IPS DF 6.9 (cell line): ENCODE measurements at regions not wholly inside any gene's neighbourhood (a gene's known extent, or its start where the extent isn't known, plus 50 kb on each side); places are given as distances from the start of the nearest gene placed in this dataset.
"Not testable (repeated sequence)": the region's sequence is repeated elsewhere in the genome, so short reads cannot be mapped to it uniquely, and the experiment has no call there.

Experiments used
- DNase-seq: peaks from one replicate; pipeline ENCODE4 v3.0.0-alpha.2; 2013; ENCODE audit warnings: low read depth, low spot score
- H3K27ac ChIP-seq: one replicate; pipeline ENCODE4 v1.5.1; 2013; ENCODE audit warnings: low read length, control low read depth
- H3K27me3 ChIP-seq: 2 replicates; pipeline ENCODE4 v1.6.1; 2013; ENCODE audit warnings: mild to moderate bottlenecking, low read length; ENCODE audit not compliant: control insufficient read depth, insufficient read depth
- H3K36me3 ChIP-seq: 2 replicates; pipeline ENCODE4 v1.6.1; 2013; ENCODE audit warnings: low read length; ENCODE audit not compliant: control insufficient read depth, insufficient read depth
- H3K4me1 ChIP-seq: 2 replicates; pipeline ENCODE4 v1.6.1; 2013; ENCODE audit warnings: low read length; ENCODE audit not compliant: control insufficient read depth, insufficient read depth
- H3K4me3 ChIP-seq: 2 replicates; pipeline ENCODE4 v1.5.1; 2013; ENCODE audit warnings: mild to moderate bottlenecking, low read length
- H3K9me3 ChIP-seq: 2 replicates; pipeline ENCODE4 v1.6.1; 2013; ENCODE audit warnings: low read length, inconsistent platforms; ENCODE audit not compliant: control insufficient read depth, insufficient read depth
- WGBS: extraction: QIAGEN DNeasy Blood & Tissue Kit; methylation state at CpG from one replicate; pipeline ENCODE4 v1.1.7; 2013; ENCODE audit warnings: mixed read lengths, missing lambda C conversion rate; ENCODE audit not compliant: insufficient read length, insufficient coverage; 5-methylcytosine and 5-hydroxymethylcytosine counted together

DNA sequence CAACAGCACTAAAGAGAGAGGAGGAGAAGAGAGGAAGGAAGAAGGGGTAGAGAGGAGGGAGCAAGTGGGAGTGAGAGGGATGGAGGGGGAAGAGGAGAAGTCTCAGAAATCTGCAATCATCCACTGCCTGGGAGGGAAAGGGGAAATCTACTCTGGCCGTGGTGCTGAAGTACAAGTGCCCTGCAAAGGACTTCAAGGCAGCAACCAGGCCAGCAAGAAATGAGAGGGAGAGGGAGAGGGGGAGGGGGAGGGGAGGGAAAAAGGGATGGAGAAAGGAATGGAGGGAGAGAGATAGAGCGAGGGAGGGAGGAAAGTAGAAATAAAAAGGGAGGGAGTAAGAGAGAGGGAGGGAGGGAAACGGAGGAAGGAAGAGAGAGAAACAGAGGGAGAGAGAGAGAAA is 130.8 kb upstream of the EEF2KMT start:
- Histone ChIP-seq H3K9me3 (no peaks in the 10 kb centered on the region), H3K27me3 (no peaks in the 10 kb centered on the region; the same call in 1 of the 2 replicates), H3K4me1 (0 out of 2 replicates have a peak, but pooled peaks cover 1% of the 10 kb centered on the region), H3K4me3 (no peak overlapping the region), H3K27ac (no peak overlapping the region), H3K36me3 (no peaks in the 10 kb centered on the region)
- 95% methylated on average over 2 of the region's 3 CpGs for WGBS
- no peak for DNase-seq

DNA sequence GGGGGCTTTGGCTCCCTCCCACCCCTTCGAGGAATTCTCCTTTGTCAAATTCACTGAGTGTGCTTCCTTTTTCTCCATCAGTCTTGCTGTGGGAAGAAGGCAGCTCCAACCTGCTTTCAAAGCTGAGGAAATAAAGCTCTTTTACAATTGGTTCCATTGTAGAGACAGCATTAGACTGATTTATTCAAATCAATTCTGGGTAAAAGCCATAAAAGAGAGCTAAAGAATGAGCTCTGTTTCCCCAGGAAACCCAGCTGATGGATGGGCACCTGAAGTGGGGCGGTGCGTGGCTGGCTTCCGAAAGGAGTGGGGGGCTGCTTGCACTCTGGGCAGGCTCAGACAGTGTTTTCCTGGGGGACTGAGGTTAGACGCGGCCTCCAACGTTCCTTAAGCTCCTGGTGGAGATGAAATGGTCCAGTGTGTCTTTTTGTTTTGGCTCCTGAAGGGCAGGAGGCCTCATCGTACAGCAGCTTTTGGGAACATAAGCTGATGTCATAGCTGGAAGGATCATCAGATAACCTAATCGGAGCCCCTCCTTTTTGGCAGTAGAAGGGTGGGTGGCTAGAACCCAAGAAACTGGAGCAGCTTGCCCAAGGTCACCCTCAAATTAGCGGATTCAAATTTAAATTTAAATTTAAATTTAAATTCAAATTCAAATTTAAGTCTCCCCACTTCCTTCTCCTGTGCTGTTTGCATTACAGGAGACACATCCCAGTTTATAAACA is 128.5 kb upstream of the EEF2KMT start:
- Histone ChIP-seq H3K36me3 (no peaks in the 10 kb centered on the region), H3K4me3 (no peak overlapping the region), H3K27me3 (no peaks in the 10 kb centered on the region), H3K27ac (no peak overlapping the region), H3K4me1 (0 out of 2 replicates have a peak, but pooled peaks cover 1% of the 10 kb centered on the region), H3K9me3 (no peaks in the 10 kb centered on the region)
- DNase-seq: no peak
- WGBS: no CpG with 5 or more reads among the region's 10 CpGs

DNA sequence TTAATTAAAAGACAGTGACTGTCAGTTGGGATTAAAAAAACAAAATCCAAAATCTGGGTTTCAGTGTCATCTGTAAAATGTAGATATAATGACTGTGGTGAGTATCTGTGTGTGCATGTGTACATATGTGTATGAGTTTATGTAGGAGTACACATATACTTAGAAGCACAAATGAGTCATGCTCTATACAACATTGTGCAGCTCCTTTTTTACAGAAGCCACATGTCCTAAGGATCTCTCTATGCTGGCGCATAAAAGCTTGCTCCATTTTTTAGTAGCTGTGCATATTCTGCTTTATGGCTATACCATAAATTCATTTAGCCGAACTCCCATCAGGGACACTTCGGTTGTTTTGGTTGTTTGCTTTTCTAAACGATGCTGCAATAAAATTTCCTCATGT is 125.2 kb upstream of the EEF2KMT start:
- 0 out of 2 replicates have a peak, but pooled peaks cover 1% of the 10 kb centered on the region for H3K4me1 ChIP-seq
- no peak overlapping the region for H3K4me3 ChIP-seq
- no CpG with 5 or more reads among the region's 4 CpGs for WGBS
- H3K27me3 ChIP-seq: no peaks in the 10 kb centered on the region
- H3K9me3 ChIP-seq: no peaks in the 10 kb centered on the region
- no peak for DNase-seq
- no peaks in the 10 kb centered on the region for H3K36me3 ChIP-seq
- no peak overlapping the region for H3K27ac ChIP-seq

DNA sequence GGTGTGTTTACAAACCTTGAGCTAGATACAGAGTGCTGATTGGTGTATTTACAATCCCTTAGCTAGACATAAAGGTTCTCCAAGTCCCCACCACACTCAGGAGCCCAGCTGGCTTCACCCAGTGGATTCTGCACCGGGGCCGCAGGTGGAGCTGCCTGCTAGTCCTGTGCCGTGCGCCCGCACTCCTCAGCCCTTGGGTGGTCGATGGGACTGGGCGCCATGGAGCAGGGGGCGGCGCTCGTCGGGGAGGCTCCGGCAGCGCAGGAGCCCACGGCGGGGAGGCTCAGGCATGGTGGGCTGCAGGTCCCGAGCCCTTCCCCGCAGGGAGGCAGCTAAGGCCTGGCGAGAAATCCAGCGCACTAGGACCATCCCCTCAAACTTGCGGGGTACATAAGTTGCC is 124.2 kb upstream of the EEF2KMT start:
- H3K36me3 ChIP-seq, H3K9me3 ChIP-seq, H3K4me1 ChIP-seq, H3K4me3 ChIP-seq, DNase-seq, H3K27ac ChIP-seq, H3K27me3 ChIP-seq: not testable (repeated sequence)
- WGBS: no CpG with 5 or more reads among the region's 20 CpGs

DNA sequence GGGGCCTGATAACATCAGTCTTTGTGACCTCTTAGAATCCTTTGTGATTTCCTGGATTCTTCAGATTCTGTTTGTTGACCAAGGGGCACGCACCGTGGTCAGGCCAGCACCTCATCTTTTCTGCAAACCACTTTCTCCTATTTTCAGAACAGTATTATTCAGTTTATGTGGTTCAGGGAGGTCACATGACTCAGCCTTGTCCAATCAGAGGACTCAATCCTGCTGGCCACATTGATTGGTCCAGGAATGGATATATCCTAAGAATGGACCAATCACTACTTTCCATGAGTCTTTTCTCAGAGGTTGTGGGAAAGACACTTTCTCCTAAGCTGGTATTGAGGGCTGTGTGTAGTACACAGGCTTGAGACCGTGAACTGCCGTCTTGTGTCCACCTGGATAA is 123.1 kb upstream of the EEF2KMT start:
- Histone ChIP-seq H3K9me3 (no peaks in the 10 kb centered on the region), H3K27ac (no peak overlapping the region), H3K36me3 (no peaks in the 10 kb centered on the region), H3K27me3 (peaks cover 2% of the 10 kb centered on the region; the same call in 1 of the 2 replicates), H3K4me3 (no peak overlapping the region), H3K4me1 (0 out of 2 replicates have a peak, but pooled peaks cover under 1% of the 10 kb centered on the region)
- no peak for DNase-seq
- WGBS: no CpG with 5 or more reads among the region's 4 CpGs

DNA sequence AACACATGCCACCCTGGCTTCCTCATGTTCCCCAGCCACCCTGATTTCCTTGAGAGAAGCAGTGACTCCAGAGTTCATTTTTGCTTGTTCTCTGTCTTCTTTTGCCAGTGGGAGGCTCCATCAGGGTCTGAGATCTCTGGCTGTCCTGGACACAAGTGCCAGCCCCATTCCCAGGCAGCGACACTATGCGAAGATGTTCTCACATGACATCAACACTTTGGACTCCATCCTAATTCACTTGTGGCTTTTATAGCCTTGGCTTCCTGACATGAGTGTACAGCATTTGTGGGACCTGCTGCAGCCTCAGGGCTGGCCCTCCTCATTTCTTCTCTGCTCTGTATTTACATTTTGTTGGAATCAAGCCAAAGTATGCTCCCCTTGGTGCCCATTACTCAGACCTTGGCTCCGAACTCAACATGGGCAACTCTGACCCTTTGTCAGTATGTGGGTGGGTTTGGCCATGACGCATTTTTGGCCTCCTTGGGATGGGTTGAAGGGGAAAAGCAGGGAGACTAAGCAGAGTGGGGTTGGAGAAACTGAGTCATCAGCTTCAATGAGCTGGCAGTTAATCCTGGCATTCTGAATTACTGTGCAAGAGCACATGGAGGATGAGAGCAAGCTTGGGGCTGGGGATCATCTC is 119.0 kb upstream of the EEF2KMT start:
- Histone ChIP-seq H3K36me3 (no peaks in the 10 kb centered on the region), H3K4me1 (peaks cover 2% of the 10 kb centered on the region), H3K9me3 (no peaks in the 10 kb centered on the region), H3K27ac (no peak overlapping the region), H3K4me3 (no peak overlapping the region), H3K27me3 (peaks cover 3% of the 10 kb centered on the region; the same call in 1 of the 2 replicates)
- no CpG with 5 or more reads among the region's 4 CpGs for WGBS
- DNase-seq: no peak

DNA sequence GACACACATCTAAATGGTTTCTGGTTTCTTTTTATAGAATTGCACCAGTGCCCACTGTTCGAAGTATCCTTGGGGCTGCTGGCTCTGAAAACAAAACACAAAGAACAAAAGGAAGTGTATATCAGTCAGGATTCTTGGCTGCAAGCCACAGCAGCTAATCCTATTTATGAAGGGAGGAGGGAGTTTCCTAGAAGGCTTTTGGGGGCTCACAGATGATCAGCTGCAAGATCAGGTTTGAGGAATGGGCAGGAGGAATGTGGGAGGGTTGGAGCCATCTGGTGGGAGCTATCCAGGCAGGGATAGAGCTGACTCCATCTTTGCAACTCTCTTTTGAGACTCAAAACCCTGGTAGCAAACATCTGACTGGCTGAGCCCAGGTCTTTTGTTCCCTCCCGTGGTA is 118.3 kb upstream of the EEF2KMT start:
- no peak overlapping the region for H3K27ac ChIP-seq
- H3K9me3 ChIP-seq: no peaks in the 10 kb centered on the region
- WGBS: no CpG with 5 or more reads among the region's 2 CpGs
- peaks cover 2% of the 10 kb centered on the region for H3K4me1 ChIP-seq
- no peak for DNase-seq
- no peak overlapping the region for H3K4me3 ChIP-seq
- peaks cover 3% of the 10 kb centered on the region; the same call in 1 of the 2 replicates for H3K27me3 ChIP-seq
- H3K36me3 ChIP-seq: no peaks in the 10 kb centered on the region

DNA sequence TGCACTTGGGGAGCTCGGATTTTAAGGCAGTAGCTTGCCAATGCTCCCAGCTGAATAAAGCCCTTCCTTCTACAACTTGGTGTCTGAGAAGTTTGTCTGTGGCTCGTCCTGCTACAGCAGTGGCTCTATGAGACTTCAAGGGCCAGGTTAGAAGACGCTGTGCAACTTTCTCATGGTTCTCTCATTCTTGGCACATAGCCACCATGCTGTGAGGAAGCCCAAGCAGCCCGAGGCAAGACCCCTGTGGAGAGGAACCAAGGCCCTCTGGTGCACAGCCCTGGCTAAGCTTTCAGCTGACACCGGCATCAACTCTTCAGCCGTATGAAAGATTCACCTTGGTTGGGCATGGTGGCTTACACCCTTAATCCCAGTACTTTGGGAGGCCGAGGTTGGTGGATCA is 116.9 kb upstream of the EEF2KMT start:
- Histone ChIP-seq H3K27ac (no peak overlapping the region), H3K4me3 (no peak overlapping the region), H3K36me3 (no peaks in the 10 kb centered on the region), H3K27me3 (peaks cover 3% of the 10 kb centered on the region; the same call in 1 of the 2 replicates), H3K9me3 (no peaks in the 10 kb centered on the region), H3K4me1 (peaks cover 2% of the 10 kb centered on the region)
- WGBS: no CpG with 5 or more reads among the region's 7 CpGs
- DNase-seq: no peak

DNA sequence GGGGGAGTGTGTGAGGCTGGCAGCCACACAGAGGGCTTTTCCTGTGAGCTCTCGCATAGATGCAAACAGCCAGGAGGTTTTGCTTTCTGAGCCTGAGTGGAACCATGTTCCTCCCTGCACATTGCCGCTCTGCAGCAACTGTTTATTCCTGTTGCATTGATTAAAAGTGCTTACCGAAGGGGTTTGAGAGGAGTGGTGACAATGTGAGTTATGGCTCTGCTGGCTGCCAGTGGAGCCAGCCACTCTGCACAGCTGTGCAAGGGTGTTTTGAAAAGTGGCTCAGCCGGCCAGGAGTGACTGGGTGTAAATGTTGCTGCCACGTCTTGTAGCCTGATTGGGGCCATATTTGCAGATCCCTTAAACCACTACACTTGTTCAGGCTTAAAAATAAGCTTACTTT is 114.9 kb upstream of the EEF2KMT start:
- H3K27ac ChIP-seq, H3K27me3 ChIP-seq, H3K4me1 ChIP-seq, H3K36me3 ChIP-seq, DNase-seq, H3K9me3 ChIP-seq, H3K4me3 ChIP-seq: not testable (repeated sequence)
- WGBS: no CpG with 5 or more reads among the region's 5 CpGs

DNA sequence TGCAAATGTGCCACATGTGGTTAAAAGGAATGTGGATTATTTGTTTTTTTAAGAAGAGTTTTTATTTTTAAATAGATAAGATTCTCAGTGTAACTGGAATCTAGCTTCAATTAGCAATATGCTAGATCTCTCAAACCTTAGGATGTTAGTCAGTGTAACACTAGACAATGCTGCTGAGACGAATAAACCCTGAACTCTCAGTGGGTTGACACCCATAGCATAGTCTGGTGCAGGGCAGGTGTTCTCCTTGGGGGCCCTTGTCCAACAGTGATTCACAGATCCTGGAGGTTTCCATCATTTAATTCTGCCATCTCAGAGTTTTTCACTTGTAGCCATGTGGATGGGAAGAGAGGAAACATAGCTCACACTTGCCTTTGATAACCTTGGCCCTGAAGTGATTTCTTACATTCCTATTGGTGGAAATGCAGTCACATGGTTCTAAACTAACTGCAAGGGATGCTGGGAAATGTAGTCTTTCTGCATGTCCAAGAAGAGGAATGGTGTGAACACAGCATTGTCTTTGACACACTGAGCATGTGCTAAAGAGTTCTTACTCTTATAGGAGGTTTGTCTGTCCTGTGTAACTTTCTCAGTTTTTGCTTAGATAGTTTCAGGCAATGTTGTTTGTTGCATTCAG is 110.4 kb upstream of the EEF2KMT start:
- H3K27ac ChIP-seq, H3K36me3 ChIP-seq, H3K27me3 ChIP-seq, H3K4me3 ChIP-seq, H3K4me1 ChIP-seq, H3K9me3 ChIP-seq: not testable (repeated sequence)
- no CpG with 5 or more reads among the region's 1 CpG for WGBS
- peak; percentile 50 for DNase-seq
